ENCODE measurements at regions not wholly inside any gene's neighbourhood (a gene's known extent, or its start where the extent isn't known, plus 50 kb on each side); places are given as distances from the start of the nearest gene placed in this dataset.

DNA sequence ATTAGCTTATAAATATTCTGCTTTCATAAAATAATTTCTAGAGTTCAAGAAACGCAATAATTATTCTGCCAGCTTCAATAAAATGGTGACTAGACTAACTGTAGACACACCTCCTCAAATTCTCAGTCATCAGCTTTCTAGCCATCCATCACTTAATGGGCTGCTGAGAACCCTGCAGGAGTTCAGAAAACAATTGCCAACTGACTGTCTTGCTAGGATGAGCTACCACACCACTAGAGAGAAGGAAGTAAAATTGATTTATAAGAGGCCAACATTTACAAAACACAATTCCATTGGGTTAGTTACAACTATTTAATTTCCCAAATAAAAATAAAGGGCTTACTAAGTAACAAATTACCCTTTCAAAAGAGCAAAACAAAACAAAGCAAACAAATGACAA lies 126.5 kb upstream of the PAPPA start:
- TF ChIP-seq EP300 (IDR thresholded peaks at IDR 0.05; ENCODE audit: borderline replicate concordance) = no peak
- no peak for TF ChIP-seq EGR1 (IDR thresholded peaks at IDR 0.05)
- TF ChIP-seq CREB1 (IDR thresholded peaks at IDR 0.05; ENCODE audit: low read depth) = no peak
- no peak for TF ChIP-seq FOXM1 (IDR thresholded peaks at IDR 0.05; ENCODE audit: borderline replicate concordance, low read depth)
- TF ChIP-seq, protein P1, sequence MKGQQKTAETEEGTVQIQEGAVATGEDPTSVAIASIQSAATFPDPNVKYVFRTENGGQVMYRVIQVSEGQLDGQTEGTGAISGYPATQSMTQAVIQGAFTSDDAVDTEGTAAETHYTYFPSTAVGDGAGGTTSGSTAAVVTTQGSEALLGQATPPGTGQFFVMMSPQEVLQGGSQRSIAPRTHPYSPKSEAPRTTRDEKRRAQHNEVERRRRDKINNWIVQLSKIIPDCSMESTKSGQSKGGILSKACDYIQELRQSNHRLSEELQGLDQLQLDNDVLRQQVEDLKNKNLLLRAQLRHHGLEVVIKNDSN (IDR thresholded peaks at IDR 0.05) = no peak
- TF ChIP-seq, protein P2, sequence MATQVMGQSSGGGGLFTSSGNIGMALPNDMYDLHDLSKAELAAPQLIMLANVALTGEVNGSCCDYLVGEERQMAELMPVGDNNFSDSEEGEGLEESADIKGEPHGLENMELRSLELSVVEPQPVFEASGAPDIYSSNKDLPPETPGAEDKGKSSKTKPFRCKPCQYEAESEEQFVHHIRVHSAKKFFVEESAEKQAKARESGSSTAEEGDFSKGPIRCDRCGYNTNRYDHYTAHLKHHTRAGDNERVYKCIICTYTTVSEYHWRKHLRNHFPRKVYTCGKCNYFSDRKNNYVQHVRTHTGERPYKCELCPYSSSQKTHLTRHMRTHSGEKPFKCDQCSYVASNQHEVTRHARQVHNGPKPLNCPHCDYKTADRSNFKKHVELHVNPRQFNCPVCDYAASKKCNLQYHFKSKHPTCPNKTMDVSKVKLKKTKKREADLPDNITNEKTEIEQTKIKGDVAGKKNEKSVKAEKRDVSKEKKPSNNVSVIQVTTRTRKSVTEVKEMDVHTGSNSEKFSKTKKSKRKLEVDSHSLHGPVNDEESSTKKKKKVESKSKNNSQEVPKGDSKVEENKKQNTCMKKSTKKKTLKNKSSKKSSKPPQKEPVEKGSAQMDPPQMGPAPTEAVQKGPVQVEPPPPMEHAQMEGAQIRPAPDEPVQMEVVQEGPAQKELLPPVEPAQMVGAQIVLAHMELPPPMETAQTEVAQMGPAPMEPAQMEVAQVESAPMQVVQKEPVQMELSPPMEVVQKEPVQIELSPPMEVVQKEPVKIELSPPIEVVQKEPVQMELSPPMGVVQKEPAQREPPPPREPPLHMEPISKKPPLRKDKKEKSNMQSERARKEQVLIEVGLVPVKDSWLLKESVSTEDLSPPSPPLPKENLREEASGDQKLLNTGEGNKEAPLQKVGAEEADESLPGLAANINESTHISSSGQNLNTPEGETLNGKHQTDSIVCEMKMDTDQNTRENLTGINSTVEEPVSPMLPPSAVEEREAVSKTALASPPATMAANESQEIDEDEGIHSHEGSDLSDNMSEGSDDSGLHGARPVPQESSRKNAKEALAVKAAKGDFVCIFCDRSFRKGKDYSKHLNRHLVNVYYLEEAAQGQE (IDR thresholded peaks at IDR 0.05; ENCODE audit: low read depth) = no peak
- TF ChIP-seq RAD21 (IDR thresholded peaks at IDR 0.05; ENCODE audit: low read depth) = no peak
- TF ChIP-seq NFIC (IDR thresholded peaks at IDR 0.05) = no peak
- no peak for TF ChIP-seq TCF12 (IDR thresholded peaks at IDR 0.05; ENCODE audit: low read depth)
- no peak for TF ChIP-seq YY1 (IDR thresholded peaks at IDR 0.05; ENCODE audit: low read depth)

DNA sequence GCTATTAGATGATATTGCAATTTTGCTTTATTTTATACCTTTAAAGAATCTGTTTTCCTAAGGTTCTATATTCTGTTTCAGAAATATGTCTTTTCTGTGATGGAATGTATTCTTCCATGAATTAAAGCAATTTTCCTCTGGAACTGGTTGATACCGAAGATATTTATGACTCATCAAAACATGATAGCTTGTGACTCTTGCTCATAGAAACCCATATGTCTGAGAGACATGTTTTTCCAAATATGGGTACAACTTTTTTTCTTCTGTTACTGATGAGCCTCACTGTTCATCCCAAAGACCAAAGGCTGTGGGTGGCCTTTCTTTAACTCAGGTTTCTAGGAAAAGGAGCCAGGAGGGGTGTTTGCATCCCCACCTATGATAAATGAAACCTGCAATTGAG lies 126.1 kb upstream of the PAPPA start:
- TF ChIP-seq, protein P2 (IDR thresholded peaks at IDR 0.05; ENCODE audit: low read depth) = no peak
- no peak for TF ChIP-seq NFIC (IDR thresholded peaks at IDR 0.05)
- TF ChIP-seq CREB1 (IDR thresholded peaks at IDR 0.05; ENCODE audit: low read depth) = no peak
- TF ChIP-seq, protein P1 (IDR thresholded peaks at IDR 0.05) = no peak
- no peak for TF ChIP-seq ZBTB7A (IDR thresholded peaks at IDR 0.05; ENCODE audit: low read depth)
- no peak for TF ChIP-seq EP300 (IDR thresholded peaks at IDR 0.05; ENCODE audit: borderline replicate concordance)
- no peak for TF ChIP-seq CEBPB (IDR thresholded peaks at IDR 0.05)
- TF ChIP-seq EGR1 (IDR thresholded peaks at IDR 0.05) = no peak
- no peak for TF ChIP-seq TEAD4 (IDR thresholded peaks at IDR 0.05)
- TF ChIP-seq TAF1 (IDR thresholded peaks at IDR 0.05; ENCODE audit: low read depth) = no peak
- TF ChIP-seq, protein P3, sequence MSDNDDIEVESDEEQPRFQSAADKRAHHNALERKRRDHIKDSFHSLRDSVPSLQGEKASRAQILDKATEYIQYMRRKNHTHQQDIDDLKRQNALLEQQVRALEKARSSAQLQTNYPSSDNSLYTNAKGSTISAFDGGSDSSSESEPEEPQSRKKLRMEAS (IDR thresholded peaks at IDR 0.05) = no peak
- no peak for TF ChIP-seq FOXM1 (IDR thresholded peaks at IDR 0.05; ENCODE audit: borderline replicate concordance, low read depth)
- TF ChIP-seq RAD21 (IDR thresholded peaks at IDR 0.05; ENCODE audit: low read depth) = no peak
- no peak for TF ChIP-seq TCF12 (IDR thresholded peaks at IDR 0.05; ENCODE audit: low read depth)
- no peak for TF ChIP-seq YY1 (IDR thresholded peaks at IDR 0.05; ENCODE audit: low read depth)

DNA sequence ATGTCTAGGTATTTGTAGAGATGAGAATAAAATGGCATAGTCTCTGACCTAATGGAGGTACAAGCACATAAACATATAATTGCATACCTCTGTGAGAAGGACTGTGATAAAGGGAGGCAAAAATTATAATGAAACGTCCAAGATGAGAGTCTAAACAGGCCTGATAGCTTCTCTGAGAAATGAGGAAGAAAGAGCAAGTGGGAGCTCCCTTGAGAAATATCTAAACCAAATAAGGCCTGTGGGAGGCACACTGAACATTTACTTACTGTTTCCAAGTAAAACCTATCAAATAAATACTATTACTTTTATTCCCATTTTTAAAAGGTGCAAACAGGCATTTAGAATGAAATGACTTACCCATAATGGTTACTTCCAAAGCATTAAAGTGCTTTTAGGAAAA lies 125.6 kb upstream of the PAPPA start:
- no peak for TF ChIP-seq EGR1 (IDR thresholded peaks at IDR 0.05)
- no peak for TF ChIP-seq YY1 (IDR thresholded peaks at IDR 0.05; ENCODE audit: low read depth)
- TF ChIP-seq EP300 (IDR thresholded peaks at IDR 0.05; ENCODE audit: borderline replicate concordance) = no peak
- no peak for TF ChIP-seq TAF1 (IDR thresholded peaks at IDR 0.05; ENCODE audit: low read depth)
- no peak for TF ChIP-seq NFIC (IDR thresholded peaks at IDR 0.05)
- TF ChIP-seq CEBPB (IDR thresholded peaks at IDR 0.05) = no peak
- TF ChIP-seq, protein P3 (IDR thresholded peaks at IDR 0.05) = no peak
- no peak for TF ChIP-seq CREB1 (IDR thresholded peaks at IDR 0.05; ENCODE audit: low read depth)
- TF ChIP-seq, protein P2 (IDR thresholded peaks at IDR 0.05; ENCODE audit: low read depth) = no peak
- TF ChIP-seq TEAD4 (IDR thresholded peaks at IDR 0.05) = no peak
- TF ChIP-seq TCF12 (IDR thresholded peaks at IDR 0.05; ENCODE audit: low read depth) = no peak
- TF ChIP-seq, protein P1 (IDR thresholded peaks at IDR 0.05) = no peak
- no peak for TF ChIP-seq FOXM1 (IDR thresholded peaks at IDR 0.05; ENCODE audit: borderline replicate concordance, low read depth)
- TF ChIP-seq RAD21 (IDR thresholded peaks at IDR 0.05; ENCODE audit: low read depth) = no peak
- TF ChIP-seq ZBTB7A (IDR thresholded peaks at IDR 0.05; ENCODE audit: low read depth) = no peak

DNA sequence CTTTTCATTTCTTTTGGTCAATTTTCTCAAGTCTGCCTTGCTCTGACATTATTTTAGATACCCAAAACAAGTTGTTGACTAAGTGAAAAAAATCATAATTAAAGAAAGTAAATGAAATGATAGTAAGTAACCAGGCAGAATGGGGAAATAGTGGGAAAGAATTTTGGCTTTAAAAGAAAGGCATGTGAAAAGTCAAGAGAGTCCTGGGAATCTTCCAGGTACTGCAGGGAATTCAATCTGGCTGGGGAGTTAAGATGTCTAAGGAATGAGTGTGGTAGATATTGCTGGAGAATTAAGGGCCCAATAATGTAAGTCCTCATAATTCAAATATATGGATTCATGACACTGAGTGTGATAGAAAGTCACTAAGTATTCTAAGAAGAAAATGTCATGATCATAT lies 123.1 kb upstream of the PAPPA start:
- TF ChIP-seq, protein P2 (IDR thresholded peaks at IDR 0.05; ENCODE audit: low read depth) = no peak
- no peak for TF ChIP-seq FOXM1 (IDR thresholded peaks at IDR 0.05; ENCODE audit: borderline replicate concordance, low read depth)
- no peak for TF ChIP-seq CREB1 (IDR thresholded peaks at IDR 0.05; ENCODE audit: low read depth)
